ENCODE measurements at regions not wholly inside any gene's neighbourhood (a gene's known extent, or its start where the extent isn't known, plus 50 kb on each side); places are given as distances from the start of the nearest gene placed in this dataset.

GRCh38 chr4:11118513-11118912 lies 310.2 kb downstream of the HS3ST1 start:
- no peak for TF ChIP-seq CTCF (conservative IDR thresholded peaks at IDR 0.05; ENCODE audit: low read depth, low read length)
- TF ChIP-seq EZH2 (IDR thresholded peaks at IDR 0.05; ENCODE audit: borderline replicate concordance, low read depth, low read length, poor library complexity, severe bottlenecking), result no peak

Measured in A673 (cell line).